ENCODE measurements at regions not wholly inside any gene's neighbourhood (a gene's known extent, or its start where the extent isn't known, plus 50 kb on each side); places are given as distances from the start of the nearest gene placed in this dataset.

DNA sequence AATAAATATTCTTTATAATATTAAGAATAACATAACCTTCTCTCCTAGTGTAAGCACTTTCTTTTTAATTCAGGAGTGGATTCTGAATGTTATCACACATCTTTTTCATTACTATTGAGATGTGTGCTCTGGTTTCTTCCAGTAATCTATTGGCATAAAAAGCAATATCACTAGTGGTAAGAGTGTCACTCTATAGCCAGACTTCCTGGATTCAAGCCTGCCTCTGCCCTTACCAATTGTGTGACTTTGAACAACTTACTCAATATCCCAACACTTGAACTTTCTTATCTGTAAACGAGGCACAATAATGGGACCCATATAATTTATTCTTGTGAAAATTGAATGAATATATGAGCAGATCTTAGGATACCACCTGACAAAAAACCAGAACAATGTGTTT, 71.0 kb downstream of the SEM1 start:
- Mint-ChIP-seq H3K27ac (no peak overlapping the region), H3K9me3 (no peaks in the 10 kb centered on the region), H3K36me3 (0 out of 2 replicates have a peak, but pooled peaks cover 2% of the 10 kb centered on the region), H3K4me3 (no peak overlapping the region), H3K4me1 (peaks cover 6% of the 10 kb centered on the region), H3K27me3 (ENCODE audit: low read depth) (no peaks in the 10 kb centered on the region; the same call in 1 of the 2 replicates)
- CTCF ChIA-PET: no interaction called here
- TF ChIP-seq, protein P1, sequence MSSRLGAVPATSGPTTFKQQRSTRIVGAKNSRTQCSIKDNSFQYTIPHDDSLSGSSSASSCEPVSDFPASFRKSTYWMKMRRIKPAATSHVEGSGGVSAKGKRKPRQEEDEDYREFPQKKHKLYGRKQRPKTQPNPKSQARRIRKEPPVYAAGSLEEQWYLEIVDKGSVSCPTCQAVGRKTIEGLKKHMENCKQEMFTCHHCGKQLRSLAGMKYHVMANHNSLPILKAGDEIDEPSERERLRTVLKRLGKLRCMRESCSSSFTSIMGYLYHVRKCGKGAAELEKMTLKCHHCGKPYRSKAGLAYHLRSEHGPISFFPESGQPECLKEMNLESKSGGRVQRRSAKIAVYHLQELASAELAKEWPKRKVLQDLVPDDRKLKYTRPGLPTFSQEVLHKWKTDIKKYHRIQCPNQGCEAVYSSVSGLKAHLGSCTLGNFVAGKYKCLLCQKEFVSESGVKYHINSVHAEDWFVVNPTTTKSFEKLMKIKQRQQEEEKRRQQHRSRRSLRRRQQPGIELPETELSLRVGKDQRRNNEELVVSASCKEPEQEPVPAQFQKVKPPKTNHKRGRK (CRISPR knock-in tag; IDR thresholded peaks at IDR 0.05; ENCODE audit: borderline replicate concordance): no peak
- TF ChIP-seq ZMAT4 (CRISPR knock-in tag; IDR thresholded peaks at IDR 0.05): no peak
- no peak for TF ChIP-seq CBFB (CRISPR knock-in tag; IDR thresholded peaks at IDR 0.05; ENCODE audit: low read depth)
- TF ChIP-seq, protein P2, sequence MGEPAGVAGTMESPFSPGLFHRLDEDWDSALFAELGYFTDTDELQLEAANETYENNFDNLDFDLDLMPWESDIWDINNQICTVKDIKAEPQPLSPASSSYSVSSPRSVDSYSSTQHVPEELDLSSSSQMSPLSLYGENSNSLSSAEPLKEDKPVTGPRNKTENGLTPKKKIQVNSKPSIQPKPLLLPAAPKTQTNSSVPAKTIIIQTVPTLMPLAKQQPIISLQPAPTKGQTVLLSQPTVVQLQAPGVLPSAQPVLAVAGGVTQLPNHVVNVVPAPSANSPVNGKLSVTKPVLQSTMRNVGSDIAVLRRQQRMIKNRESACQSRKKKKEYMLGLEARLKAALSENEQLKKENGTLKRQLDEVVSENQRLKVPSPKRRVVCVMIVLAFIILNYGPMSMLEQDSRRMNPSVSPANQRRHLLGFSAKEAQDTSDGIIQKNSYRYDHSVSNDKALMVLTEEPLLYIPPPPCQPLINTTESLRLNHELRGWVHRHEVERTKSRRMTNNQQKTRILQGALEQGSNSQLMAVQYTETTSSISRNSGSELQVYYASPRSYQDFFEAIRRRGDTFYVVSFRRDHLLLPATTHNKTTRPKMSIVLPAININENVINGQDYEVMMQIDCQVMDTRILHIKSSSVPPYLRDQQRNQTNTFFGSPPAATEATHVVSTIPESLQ (CRISPR knock-in tag; IDR thresholded peaks at IDR 0.05): no peak
- TF ChIP-seq ZNF396 (CRISPR knock-in tag; IDR thresholded peaks at IDR 0.05; ENCODE audit: borderline replicate concordance): no peak
- no peak for TF ChIP-seq SP1 (CRISPR knock-in tag; conservative IDR thresholded peaks at IDR 0.05)
- TF ChIP-seq NR1H2 (CRISPR knock-in tag; IDR thresholded peaks at IDR 0.05): no peak
- TF ChIP-seq CREB1 (CRISPR knock-in tag; IDR thresholded peaks at IDR 0.05): no peak
- TF ChIP-seq ZNF219 (CRISPR knock-in tag; IDR thresholded peaks at IDR 0.05; ENCODE audit: borderline replicate concordance): no peak
- TF ChIP-seq GTF2I (CRISPR knock-in tag; conservative IDR thresholded peaks at IDR 0.05): no peak
- TF ChIP-seq ZNF121 (CRISPR knock-in tag; IDR thresholded peaks at IDR 0.05): no peak
- TF ChIP-seq NFYB (CRISPR knock-in tag; conservative IDR thresholded peaks at IDR 0.05; ENCODE audit: low read depth): no peak
- TF ChIP-seq, protein P3, sequence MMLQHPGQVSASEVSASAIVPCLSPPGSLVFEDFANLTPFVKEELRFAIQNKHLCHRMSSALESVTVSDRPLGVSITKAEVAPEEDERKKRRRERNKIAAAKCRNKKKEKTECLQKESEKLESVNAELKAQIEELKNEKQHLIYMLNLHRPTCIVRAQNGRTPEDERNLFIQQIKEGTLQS (CRISPR knock-in tag; conservative IDR thresholded peaks at IDR 0.05): no peak
- TF ChIP-seq, protein P4, sequence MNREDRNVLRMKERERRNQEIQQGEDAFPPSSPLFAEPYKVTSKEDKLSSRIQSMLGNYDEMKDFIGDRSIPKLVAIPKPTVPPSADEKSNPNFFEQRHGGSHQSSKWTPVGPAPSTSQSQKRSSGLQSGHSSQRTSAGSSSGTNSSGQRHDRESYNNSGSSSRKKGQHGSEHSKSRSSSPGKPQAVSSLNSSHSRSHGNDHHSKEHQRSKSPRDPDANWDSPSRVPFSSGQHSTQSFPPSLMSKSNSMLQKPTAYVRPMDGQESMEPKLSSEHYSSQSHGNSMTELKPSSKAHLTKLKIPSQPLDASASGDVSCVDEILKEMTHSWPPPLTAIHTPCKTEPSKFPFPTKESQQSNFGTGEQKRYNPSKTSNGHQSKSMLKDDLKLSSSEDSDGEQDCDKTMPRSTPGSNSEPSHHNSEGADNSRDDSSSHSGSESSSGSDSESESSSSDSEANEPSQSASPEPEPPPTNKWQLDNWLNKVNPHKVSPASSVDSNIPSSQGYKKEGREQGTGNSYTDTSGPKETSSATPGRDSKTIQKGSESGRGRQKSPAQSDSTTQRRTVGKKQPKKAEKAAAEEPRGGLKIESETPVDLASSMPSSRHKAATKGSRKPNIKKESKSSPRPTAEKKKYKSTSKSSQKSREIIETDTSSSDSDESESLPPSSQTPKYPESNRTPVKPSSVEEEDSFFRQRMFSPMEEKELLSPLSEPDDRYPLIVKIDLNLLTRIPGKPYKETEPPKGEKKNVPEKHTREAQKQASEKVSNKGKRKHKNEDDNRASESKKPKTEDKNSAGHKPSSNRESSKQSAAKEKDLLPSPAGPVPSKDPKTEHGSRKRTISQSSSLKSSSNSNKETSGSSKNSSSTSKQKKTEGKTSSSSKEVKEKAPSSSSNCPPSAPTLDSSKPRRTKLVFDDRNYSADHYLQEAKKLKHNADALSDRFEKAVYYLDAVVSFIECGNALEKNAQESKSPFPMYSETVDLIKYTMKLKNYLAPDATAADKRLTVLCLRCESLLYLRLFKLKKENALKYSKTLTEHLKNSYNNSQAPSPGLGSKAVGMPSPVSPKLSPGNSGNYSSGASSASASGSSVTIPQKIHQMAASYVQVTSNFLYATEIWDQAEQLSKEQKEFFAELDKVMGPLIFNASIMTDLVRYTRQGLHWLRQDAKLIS (CRISPR knock-in tag; IDR thresholded peaks at IDR 0.05; ENCODE audit: borderline replicate concordance): no peak
- TF ChIP-seq FOXP1 (CRISPR knock-in tag; IDR thresholded peaks at IDR 0.05; ENCODE audit: borderline replicate concordance): no peak
- TF ChIP-seq, protein P5, sequence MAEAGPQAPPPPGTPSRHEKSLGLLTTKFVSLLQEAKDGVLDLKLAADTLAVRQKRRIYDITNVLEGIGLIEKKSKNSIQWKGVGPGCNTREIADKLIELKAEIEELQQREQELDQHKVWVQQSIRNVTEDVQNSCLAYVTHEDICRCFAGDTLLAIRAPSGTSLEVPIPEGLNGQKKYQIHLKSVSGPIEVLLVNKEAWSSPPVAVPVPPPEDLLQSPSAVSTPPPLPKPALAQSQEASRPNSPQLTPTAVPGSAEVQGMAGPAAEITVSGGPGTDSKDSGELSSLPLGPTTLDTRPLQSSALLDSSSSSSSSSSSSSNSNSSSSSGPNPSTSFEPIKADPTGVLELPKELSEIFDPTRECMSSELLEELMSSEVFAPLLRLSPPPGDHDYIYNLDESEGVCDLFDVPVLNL (CRISPR knock-in tag; IDR thresholded peaks at IDR 0.05; ENCODE audit: borderline replicate concordance, low read depth): no peak
- POLR2A ChIA-PET: no interaction called here
- DNase-seq (ENCODE audit: low spot score) (no peak), ATAC-seq (no peak)

- Mint-ChIP-seq H3K36me3 (no peaks in the 10 kb centered on the region), H3K27ac (no peak overlapping the region), H3K4me1 (peaks cover 6% of the 10 kb centered on the region), H3K9me3 (no peaks in the 10 kb centered on the region), H3K4me3 (no peak overlapping the region), H3K27me3 (ENCODE audit: low read depth) (no peaks in the 10 kb centered on the region)
- TF ChIP-seq, protein P6, sequence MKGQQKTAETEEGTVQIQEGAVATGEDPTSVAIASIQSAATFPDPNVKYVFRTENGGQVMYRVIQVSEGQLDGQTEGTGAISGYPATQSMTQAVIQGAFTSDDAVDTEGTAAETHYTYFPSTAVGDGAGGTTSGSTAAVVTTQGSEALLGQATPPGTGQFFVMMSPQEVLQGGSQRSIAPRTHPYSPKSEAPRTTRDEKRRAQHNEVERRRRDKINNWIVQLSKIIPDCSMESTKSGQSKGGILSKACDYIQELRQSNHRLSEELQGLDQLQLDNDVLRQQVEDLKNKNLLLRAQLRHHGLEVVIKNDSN (CRISPR knock-in tag; IDR thresholded peaks at IDR 0.05): no peak
- TF ChIP-seq JAZF1 (CRISPR knock-in tag; IDR thresholded peaks at IDR 0.05) (no peak), EMX1 (CRISPR knock-in tag; IDR thresholded peaks at IDR 0.05) (no peak), AR (CRISPR knock-in tag; IDR thresholded peaks at IDR 0.05) (no peak), IRF2 (CRISPR knock-in tag; IDR thresholded peaks at IDR 0.05; ENCODE audit: borderline replicate concordance, low read depth) (no peak), ZNF219 (CRISPR knock-in tag; IDR thresholded peaks at IDR 0.05; ENCODE audit: borderline replicate concordance) (no peak)
- CTCF ChIA-PET: no interaction called here
- DNase-seq (ENCODE audit: low spot score) (no peak), ATAC-seq (no peak)
- POLR2A ChIA-PET: interaction anchor here (0.5 kb wide), 1 partner anchor 357 kb away, joined by 4 read pairs; no protein-coding TSS in a partner anchor
These were observed 72.1 kb downstream of the SEM1 start for GRCh38 chr7:96637522-96637921.
